Neural crest cell (in vitro differentiated cells): ENCODE measurements at regions not wholly inside any gene's neighbourhood (a gene's known extent, or its start where the extent isn't known, plus 50 kb on each side); places are given as distances from the start of the nearest gene placed in this dataset.

Experiments
- DNase-seq: peaks from one replicate; pipeline ENCODE4 v3.0.0; 2021; ENCODE audit warnings: low read depth, mixed read lengths, low spot score
- H3K27ac Mint-ChIP-seq: one replicate; pipeline ENCODE4 v1.8.0; 2021; ENCODE audit warnings: mild to moderate bottlenecking, mixed read lengths; ENCODE audit not compliant: unreplicated experiment
- H3K27me3 Mint-ChIP-seq: 2 replicates; pipeline ENCODE4 v1.8.0; 2021; ENCODE audit warnings: low read depth, mild to moderate bottlenecking, mixed read lengths
- H3K36me3 Mint-ChIP-seq: 2 replicates; pipeline ENCODE4 v1.8.0; 2021; ENCODE audit warnings: low read depth, mild to moderate bottlenecking, mixed read lengths
- H3K4me1 Mint-ChIP-seq: 2 replicates; pipeline ENCODE4 v1.8.0; 2021; ENCODE audit warnings: mixed read lengths
- H3K4me3 Mint-ChIP-seq: one replicate; pipeline ENCODE4 v1.8.0; 2021; ENCODE audit warnings: mild to moderate bottlenecking, mixed read lengths
- H3K9me3 Mint-ChIP-seq: 2 replicates; pipeline ENCODE4 v1.8.0; 2021; ENCODE audit warnings: mixed read lengths
- TF ChIP-seq, protein P1 (sequence below): fragments of 200-600 bp; sonication (generic); conservative IDR thresholded peaks from 2 replicates; pipeline ENCODE4 v1.5.0; 2021; ENCODE audit warnings: antibody characterized with exemption, mild to moderate bottlenecking

DNA sequence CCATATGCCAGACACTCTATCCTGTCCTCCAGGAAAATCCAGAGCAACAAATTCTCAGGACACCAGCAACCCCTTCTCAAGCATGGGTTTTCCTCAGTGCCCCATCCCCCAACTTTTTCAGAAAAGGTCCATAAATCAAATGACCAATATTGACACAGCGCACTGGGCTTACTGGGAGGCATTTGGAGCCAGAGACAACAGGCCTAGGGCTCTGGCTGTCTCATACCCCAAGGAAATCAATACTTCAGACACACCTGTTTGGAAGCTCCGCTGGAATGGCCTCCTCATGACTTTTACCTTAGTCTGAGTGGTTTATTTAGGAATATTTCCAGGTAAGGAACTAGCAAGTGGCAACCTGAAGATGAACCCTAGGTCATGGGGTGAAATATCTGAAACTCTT lies 66.9 kb upstream of the TNR start:
- TF ChIP-seq, protein P1, sequence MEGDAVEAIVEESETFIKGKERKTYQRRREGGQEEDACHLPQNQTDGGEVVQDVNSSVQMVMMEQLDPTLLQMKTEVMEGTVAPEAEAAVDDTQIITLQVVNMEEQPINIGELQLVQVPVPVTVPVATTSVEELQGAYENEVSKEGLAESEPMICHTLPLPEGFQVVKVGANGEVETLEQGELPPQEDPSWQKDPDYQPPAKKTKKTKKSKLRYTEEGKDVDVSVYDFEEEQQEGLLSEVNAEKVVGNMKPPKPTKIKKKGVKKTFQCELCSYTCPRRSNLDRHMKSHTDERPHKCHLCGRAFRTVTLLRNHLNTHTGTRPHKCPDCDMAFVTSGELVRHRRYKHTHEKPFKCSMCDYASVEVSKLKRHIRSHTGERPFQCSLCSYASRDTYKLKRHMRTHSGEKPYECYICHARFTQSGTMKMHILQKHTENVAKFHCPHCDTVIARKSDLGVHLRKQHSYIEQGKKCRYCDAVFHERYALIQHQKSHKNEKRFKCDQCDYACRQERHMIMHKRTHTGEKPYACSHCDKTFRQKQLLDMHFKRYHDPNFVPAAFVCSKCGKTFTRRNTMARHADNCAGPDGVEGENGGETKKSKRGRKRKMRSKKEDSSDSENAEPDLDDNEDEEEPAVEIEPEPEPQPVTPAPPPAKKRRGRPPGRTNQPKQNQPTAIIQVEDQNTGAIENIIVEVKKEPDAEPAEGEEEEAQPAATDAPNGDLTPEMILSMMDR, result no peak
- H3K4me1 Mint-ChIP-seq, result peaks cover 17% of the 10 kb centered on the region
- H3K27me3 Mint-ChIP-seq, result no peaks in the 10 kb centered on the region
- DNase-seq, result no peak
- no peak overlapping the region for H3K4me3 Mint-ChIP-seq
- no peak overlapping the region for H3K27ac Mint-ChIP-seq
- no peaks in the 10 kb centered on the region for H3K36me3 Mint-ChIP-seq
- peaks cover 3% of the 10 kb centered on the region for H3K9me3 Mint-ChIP-seq

GRCh38 chr1:175808999-175809398 lies 65.6 kb upstream of the TNR start:
- H3K4me3 Mint-ChIP-seq, result no peak overlapping the region
- no peaks in the 10 kb centered on the region for H3K27me3 Mint-ChIP-seq
- H3K27ac Mint-ChIP-seq, result no peak overlapping the region
- TF ChIP-seq, protein P1, result no peak
- no peaks in the 10 kb centered on the region for H3K36me3 Mint-ChIP-seq
- no peak for DNase-seq
- peaks cover 17% of the 10 kb centered on the region for H3K4me1 Mint-ChIP-seq
- H3K9me3 Mint-ChIP-seq, result peaks cover 3% of the 10 kb centered on the region

GRCh38 chr1:175808573-175808972 lies 65.2 kb upstream of the TNR start:
- TF ChIP-seq, protein P1, result no peak
- no peak for DNase-seq
- Mint-ChIP-seq H3K9me3 (peaks cover 3% of the 10 kb centered on the region), H3K4me3 (no peak overlapping the region), H3K27ac (no peak overlapping the region), H3K36me3 (no peaks in the 10 kb centered on the region), H3K27me3 (no peaks in the 10 kb centered on the region), H3K4me1 (peaks cover 17% of the 10 kb centered on the region)

GRCh38 chr1:175804561-175804960 lies 61.2 kb upstream of the TNR start:
- Mint-ChIP-seq H3K4me1 (peaks cover 12% of the 10 kb centered on the region), H3K36me3 (no peaks in the 10 kb centered on the region), H3K27ac (no peak overlapping the region), H3K9me3 (no peaks in the 10 kb centered on the region), H3K4me3 (no peak overlapping the region), H3K27me3 (no peaks in the 10 kb centered on the region)
- no peak for DNase-seq
- TF ChIP-seq, protein P1, result no peak

DNA sequence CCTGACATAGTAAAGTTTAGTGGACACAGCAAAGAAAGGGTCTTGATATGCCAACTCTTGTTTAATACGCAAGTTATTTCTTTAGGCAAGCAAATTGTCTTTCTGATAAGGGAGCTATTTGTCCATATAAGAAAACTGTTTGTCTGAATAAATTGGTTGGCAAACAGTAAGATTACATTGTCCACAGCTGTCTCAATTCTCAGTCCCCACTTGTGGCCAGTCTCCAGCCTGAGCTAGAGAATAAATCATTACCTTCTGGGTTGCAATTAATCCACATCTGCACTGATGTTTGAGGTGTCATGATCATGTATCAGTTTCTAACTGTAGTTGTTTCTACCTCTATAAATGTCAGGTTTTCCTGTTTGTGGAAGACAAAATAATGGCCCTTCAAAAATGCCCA lies 60.0 kb upstream of the TNR start:
- H3K27me3 Mint-ChIP-seq, result no peaks in the 10 kb centered on the region
- H3K4me1 Mint-ChIP-seq, result peaks cover under 1% of the 10 kb centered on the region
- no peak overlapping the region for H3K27ac Mint-ChIP-seq
- H3K4me3 Mint-ChIP-seq, result no peak overlapping the region
- TF ChIP-seq, protein P1, result no peak
- no peaks in the 10 kb centered on the region for H3K36me3 Mint-ChIP-seq
- no peaks in the 10 kb centered on the region for H3K9me3 Mint-ChIP-seq
- no peak for DNase-seq
